ENCODE measurements at regions not wholly inside any gene's neighbourhood (a gene's known extent, or its start where the extent isn't known, plus 50 kb on each side); places are given as distances from the start of the nearest gene placed in this dataset.
A peak's percentile ranks its signal among the peaks of the same experiment; 100 is the strongest.

- TF ChIP-seq CTCF (IDR thresholded peaks at IDR 0.05; ENCODE audit: insufficient read depth, low read depth, low read length, missing control alignments), result no peak
- DNase-seq (ENCODE audit: low read depth), result peak; percentile 58
- H3K4me3 ChIP-seq (ENCODE audit: low read depth, low read length), result peak overlapping the region; percentile 45
Measured at GRCh38 chr14:65281991-65282895, 130.3 kb upstream of the FUT8 start.

GRCh38 chr14:65282896-65283253 is 129.7 kb upstream of the FUT8 start:
- peak overlapping the region; percentile 45 for H3K4me3 ChIP-seq (ENCODE audit: low read depth, low read length)
- peak; percentile 69 for DNase-seq (ENCODE audit: low read depth)

GRCh38 chr14:65286443-65286842 is 126.1 kb upstream of the FUT8 start:
- no peak overlapping the region for H3K4me3 ChIP-seq (ENCODE audit: low read depth, low read length)
- peak; percentile 53 for TF ChIP-seq CTCF (IDR thresholded peaks at IDR 0.05; ENCODE audit: insufficient read depth, low read depth, low read length, missing control alignments)
- DNase-seq (ENCODE audit: low read depth), result peak; percentile 85

More at GRCh38 chr14:65282896-65283253, 129.7 kb upstream of the FUT8 start:
- TF ChIP-seq CTCF (IDR thresholded peaks at IDR 0.05; ENCODE audit: insufficient read depth, low read depth, low read length, missing control alignments), result no peak

GRCh38 chr14:65287264-65288131 is 125.0 kb upstream of the FUT8 start:
- H3K4me3 ChIP-seq (ENCODE audit: low read depth, low read length), result peak overlapping the region; percentile 49
- peak; percentile 84 for DNase-seq (ENCODE audit: low read depth)
- no peak for TF ChIP-seq CTCF (IDR thresholded peaks at IDR 0.05; ENCODE audit: insufficient read depth, low read depth, low read length, missing control alignments)

GRCh38 chr14:65290830-65291229 is 121.7 kb upstream of the FUT8 start:
- H3K4me3 ChIP-seq (ENCODE audit: low read depth, low read length), result no peak overlapping the region

GRCh38 chr14:65291531-65291930 is 121.0 kb upstream of the FUT8 start:
- DNase-seq (ENCODE audit: low read depth), result no peak
- no peak overlapping the region for H3K4me3 ChIP-seq (ENCODE audit: low read depth, low read length)
- TF ChIP-seq CTCF (IDR thresholded peaks at IDR 0.05; ENCODE audit: insufficient read depth, low read depth, low read length, missing control alignments), result no peak

More at GRCh38 chr14:65290830-65291229, 121.7 kb upstream of the FUT8 start:
- DNase-seq (ENCODE audit: low read depth), result peak; percentile 68
- no peak for TF ChIP-seq CTCF (IDR thresholded peaks at IDR 0.05; ENCODE audit: insufficient read depth, low read depth, low read length, missing control alignments)
